Dermis blood vessel endothelial cell (primary cell): ENCODE measurements at regions not wholly inside any gene's neighbourhood (a gene's known extent, or its start where the extent isn't known, plus 50 kb on each side); places are given as distances from the start of the nearest gene placed in this dataset.
"Not testable (repeated sequence)": the region's sequence is repeated elsewhere in the genome, so short reads cannot be mapped to it uniquely, and the experiment has no call there.

Source experiments
- DNase-seq: peaks from one replicate; pipeline ENCODE4 v3.0.0; 2010

GRCh38 chr5:177857642-177858200, 75.0 kb upstream of the FAM153A start:
- DNase-seq = not testable (repeated sequence)

GRCh38 chr5:177856474-177856873, 73.8 kb upstream of the FAM153A start:
- not testable (repeated sequence) for DNase-seq

- DNase-seq = not testable (repeated sequence)
These were observed 65.2 kb upstream of the FAM153A start for GRCh38 chr5:177847914-177848313.

- DNase-seq = not testable (repeated sequence)
These were observed 63.9 kb upstream of the FAM153A start for GRCh38 chr5:177846598-177846997.

GRCh38 chr5:177845906-177846305, 63.2 kb upstream of the FAM153A start:
- not testable (repeated sequence) for DNase-seq

GRCh38 chr5:177836191-177836590, 53.5 kb upstream of the FAM153A start:
- not testable (repeated sequence) for DNase-seq
